Activated CD8-positive, alpha-beta memory T cell treated with anti-CD3 and anti-CD28 coated beads for 4 hours (primary cell): ENCODE measurements at regions not wholly inside any gene's neighbourhood (a gene's known extent, or its start where the extent isn't known, plus 50 kb on each side); places are given as distances from the start of the nearest gene placed in this dataset.

Experiments
- DNase-seq, 2 donors: peaks; one replicate each; pipeline ENCODE4 v3.0.0-alpha.2; 2020; ENCODE audit warnings: low read depth in 2 of 2

- no peak for DNase-seq
Observed at GRCh38 chr2:57821088-57821487, 225.5 kb upstream of the VRK2 start.

- no peak for DNase-seq
Observed at GRCh38 chr2:57828221-57828620, 218.4 kb upstream of the VRK2 start.

DNA sequence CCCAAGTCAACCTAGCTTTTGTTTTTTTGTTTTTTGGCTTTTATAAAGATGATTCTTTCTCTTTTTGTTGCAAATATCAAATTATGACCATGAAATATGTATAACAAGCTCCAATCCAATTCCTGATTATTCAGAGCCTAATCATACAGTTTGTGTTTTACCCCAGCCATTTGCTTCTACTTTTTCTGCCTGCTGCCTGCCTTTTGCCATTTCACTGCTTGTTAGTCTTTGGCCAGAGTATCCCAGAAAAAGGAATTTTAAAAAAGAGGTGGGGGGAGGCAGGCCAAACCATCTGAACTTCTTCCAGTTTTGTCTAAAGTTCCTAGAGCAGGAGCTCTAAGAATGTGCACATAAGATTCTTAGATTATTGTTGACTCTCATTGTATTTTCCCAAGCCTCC is 211.9 kb upstream of the VRK2 start:
- DNase-seq: no peak

DNA sequence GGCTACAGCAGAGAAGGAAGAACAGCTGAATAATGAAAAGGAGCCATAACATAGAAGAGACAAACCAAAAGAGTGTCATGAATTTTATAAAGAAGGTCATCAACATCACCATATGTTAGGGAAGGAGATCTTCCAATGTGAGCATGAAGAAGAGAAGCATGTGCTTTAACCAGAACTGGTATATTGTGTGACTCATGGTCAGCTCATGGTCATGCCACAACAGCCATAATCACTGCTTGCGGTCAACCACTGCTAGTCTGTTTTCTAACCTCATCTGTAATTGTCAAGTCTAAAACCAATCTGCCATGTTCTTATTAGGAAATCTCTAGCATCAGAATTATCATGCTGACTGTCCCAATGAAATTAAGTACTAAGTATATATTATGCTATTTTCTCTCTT is 204.1 kb upstream of the VRK2 start:
- no peak for DNase-seq

- no peak for DNase-seq
Observed at GRCh38 chr2:57843158-57843557, 203.4 kb upstream of the VRK2 start.

GRCh38 chr2:57848723-57849122 is 197.9 kb upstream of the VRK2 start:
- no peak for DNase-seq

DNA sequence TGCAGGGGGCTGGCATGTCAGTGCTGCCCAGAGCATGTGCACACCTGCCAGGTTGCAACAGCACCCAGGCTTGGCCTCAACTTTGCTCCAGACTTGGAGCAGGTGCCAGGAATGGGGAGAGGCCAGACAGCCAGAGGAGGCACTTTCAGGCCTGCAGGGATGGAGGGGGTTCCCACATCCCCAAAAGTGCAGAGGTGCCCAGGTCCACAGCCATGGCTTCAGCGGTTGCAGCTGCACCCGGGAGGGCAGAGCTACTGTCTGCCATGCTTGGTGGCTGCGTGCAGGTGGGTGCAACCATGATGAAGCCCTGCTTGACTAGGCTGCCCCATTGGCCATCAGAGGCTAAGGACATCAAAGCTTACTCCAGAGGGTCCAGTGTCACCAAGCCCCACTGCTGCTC is 196.8 kb upstream of the VRK2 start:
- DNase-seq: no peak

- no peak for DNase-seq
Observed at GRCh38 chr2:57850415-57851130, 196.0 kb upstream of the VRK2 start.

GRCh38 chr2:57855212-57855611 is 191.4 kb upstream of the VRK2 start:
- DNase-seq: no peak

DNA sequence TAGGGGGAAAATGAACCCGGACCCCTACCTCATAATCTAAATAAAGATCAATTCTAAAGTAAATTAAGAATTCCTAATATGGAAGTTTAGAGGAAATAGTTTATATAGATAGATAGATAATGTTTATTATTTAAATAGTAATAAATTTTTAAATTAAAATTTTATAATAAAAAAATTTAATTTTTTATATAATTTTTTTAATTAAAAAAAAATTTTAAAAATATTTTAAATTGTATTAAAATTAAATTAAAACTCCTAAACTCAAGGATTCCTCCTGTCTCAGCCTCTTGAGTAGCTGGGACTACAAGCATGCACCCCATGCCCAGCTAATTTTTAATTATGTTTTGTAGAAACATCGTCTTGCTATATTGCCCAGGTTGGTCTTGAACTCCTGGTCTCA is 186.9 kb upstream of the VRK2 start:
- no peak for DNase-seq

GRCh38 chr2:57862153-57862552 is 184.5 kb upstream of the VRK2 start:
- DNase-seq: no peak

GRCh38 chr2:57862727-57863126 is 183.9 kb upstream of the VRK2 start:
- DNase-seq: no peak

DNA sequence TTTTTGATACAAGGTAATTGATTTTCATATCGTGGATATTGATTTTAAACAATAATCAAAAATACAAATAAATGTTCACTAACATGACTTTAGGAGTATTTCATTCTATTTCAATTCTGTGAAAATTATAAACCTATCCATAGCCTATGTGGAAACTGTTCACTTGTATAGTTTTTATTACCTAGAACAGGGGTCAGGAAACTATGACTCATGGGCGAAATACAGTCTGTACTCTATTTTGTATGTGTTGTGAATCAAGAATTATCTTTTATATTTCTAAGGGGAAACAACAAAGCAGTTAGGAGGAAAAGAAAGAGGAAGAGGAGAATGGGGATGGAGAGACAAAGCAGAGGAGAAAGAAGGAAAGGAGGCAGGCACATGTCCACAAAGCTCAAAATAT is 181.7 kb upstream of the VRK2 start:
- DNase-seq: no peak

- no peak for DNase-seq
Observed at GRCh38 chr2:57867730-57868129, 178.9 kb upstream of the VRK2 start.

GRCh38 chr2:57868619-57869139 is 177.9 kb upstream of the VRK2 start:
- no peak for DNase-seq

DNA sequence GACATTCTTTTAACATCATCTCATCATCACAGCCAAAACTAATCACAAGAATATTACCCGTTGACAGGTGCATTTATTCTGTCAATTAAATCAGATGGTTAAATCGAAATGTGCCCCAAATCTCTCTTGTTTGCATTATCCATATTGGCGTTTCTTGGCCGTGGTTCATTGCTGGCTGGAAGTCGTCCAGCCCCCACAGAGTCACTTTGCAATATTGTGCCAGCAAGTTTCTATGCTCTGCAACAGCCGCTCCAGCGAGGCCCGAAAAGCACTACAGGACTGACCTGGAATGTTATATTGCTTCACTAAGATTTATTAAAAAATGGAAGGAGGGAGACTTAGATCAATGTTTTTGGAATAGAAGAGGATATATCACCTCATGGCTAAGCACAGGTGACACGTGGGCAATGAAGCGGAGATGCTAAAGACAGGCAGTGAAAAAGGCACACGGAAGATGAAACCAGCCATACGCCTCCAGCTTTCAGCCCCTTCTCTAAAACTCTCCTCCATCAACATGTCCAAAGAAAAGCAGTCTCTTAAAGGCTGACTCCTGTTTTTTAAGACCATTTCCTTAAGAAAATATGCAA is 176.8 kb upstream of the VRK2 start:
- DNase-seq: no peak

DNA sequence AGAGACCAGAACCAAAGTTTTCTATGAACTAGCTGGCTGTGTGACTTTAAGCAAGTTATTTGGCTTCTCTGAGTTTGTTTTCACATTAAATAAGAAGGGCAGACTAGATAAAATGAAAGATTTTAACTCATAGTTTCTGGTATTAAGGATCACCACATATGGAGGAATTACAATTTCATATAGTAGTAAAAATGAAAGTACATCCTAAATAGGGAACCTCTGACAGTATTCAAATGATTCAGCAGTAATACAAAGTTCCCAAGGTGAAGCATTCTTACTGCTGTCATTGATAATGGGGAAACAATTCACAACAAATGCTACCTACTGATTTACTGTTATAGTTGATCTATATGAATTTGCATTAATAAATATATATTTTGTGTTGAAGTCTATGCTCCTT is 170.3 kb upstream of the VRK2 start:
- DNase-seq: no peak

GRCh38 chr2:57877811-57878170 is 168.8 kb upstream of the VRK2 start:
- no peak for DNase-seq

GRCh38 chr2:57878171-57878865 is 168.3 kb upstream of the VRK2 start:
- DNase-seq: no peak

GRCh38 chr2:57878866-57879210 is 167.8 kb upstream of the VRK2 start:
- DNase-seq: no peak

DNA sequence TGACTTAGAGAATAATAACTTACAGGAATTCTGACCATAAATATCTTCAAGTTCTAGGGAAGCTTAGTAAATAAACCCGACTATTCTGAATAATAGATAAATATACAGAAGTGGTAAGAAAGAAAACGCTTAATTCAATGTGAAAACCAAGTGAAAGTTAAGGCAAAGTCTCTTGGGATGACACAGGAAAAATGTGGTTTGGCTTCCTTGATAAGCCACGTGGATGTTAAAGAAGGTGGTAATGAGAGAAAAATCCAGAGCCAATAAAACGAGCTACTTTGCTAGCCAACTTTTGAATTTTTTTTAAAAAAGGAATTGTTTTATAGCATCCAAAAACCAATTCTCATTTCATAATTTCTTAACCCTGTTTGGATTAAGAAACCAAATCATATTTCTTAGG is 166.2 kb upstream of the VRK2 start:
- no peak for DNase-seq

DNA sequence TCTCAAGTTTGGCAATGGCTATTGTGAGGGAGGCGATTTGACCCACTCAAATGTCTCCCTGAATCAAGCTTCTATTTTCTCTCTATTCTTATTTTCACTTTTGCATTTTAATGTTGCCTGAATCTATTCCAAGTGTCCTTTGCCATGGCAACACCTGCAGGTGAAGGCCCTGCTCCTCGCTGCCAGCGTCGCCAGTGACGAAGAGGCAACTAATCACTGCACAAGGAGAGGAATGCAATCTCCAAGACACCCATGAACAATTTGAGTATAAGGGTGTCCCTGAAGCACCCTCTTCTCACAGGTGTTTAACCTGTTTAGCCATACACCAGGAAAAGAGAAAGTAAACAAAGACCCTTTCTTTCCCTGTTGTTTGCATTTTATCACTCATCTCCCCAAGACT is 165.6 kb upstream of the VRK2 start:
- DNase-seq: no peak
